ENCODE measurements at regions not wholly inside any gene's neighbourhood (a gene's known extent, or its start where the extent isn't known, plus 50 kb on each side); places are given as distances from the start of the nearest gene placed in this dataset.

DNA sequence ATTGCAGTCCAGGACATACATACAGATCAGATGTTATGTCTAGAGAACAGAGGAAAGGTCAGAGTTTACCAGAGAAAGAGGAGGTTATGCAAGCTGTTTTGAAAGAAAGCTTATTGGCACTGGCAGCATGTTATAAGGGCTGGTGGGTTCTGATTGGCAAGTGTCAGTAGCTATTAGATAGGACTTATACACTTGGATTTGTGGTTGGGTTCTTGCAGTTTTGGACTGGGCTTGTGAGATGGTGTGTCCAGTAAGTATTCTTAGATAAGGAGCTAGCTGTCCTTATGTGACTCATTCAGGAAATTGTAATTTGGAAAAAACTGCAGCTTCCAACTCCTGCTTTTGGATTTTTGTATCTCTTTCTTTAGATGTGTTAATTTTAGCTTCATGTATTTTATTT is 130.7 kb upstream of the NAMPT start:
- H3K36me3 ChIP-seq (ENCODE audit: control insufficient read depth in 4 of 4, insufficient read depth in 4 of 4, low read length in 4 of 4), result no peaks in the 10 kb centered on the region
- no peaks in the 10 kb centered on the region for H3K27me3 ChIP-seq (ENCODE audit: control insufficient read depth in 3 of 3, insufficient read depth in 3 of 3, low read length in 2 of 3)
- ATAC-seq (ENCODE audit: insufficient read depth, low FRiP score) (no peak), DNase-seq (no peak)
- H3K4me3 ChIP-seq, result no peak overlapping the region
- H3K27ac ChIP-seq (ENCODE audit: low read depth in 1 of 2, low read length in 1 of 2), result no peak overlapping the region
- no peak for TF ChIP-seq CTCF (IDR thresholded peaks at IDR 0.05; ENCODE audit: control extremely low read depth, extremely low read depth)
- H3K9ac ChIP-seq (ENCODE audit: insufficient read depth in 1 of 2, low read length in 2 of 2), result no peak overlapping the region
- peaks cover 0 to 10% (median 0%) of the 10 kb centered on the region in 5 donors for H3K4me1 ChIP-seq (ENCODE audit: control insufficient read depth in 5 of 5, insufficient read depth in 5 of 5, low read length in 5 of 5)
- H3K9me3 ChIP-seq (ENCODE audit: control insufficient read depth in 4 of 4, insufficient read depth in 3 of 4, low read length in 3 of 4), result no peaks in the 10 kb centered on the region

DNA sequence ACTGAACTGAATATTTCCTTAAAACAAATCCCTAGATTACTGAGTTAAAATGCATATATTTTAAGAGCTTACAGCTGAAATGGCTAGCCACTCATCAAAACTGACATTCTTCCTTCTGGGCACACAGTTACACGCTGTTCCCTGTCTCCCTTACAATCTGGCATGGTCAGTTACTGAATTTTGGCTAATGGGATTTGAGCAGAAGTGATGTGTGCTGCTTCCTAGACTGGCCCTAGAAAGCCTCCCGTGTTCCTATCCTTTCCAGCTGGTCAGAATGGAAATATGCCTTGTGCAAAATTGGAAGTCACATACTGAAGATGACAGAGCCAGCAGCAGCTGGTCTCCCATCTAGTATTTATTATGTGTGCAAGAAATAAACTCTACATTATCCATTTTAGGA is 128.7 kb upstream of the NAMPT start:
- Histone ChIP-seq H3K27ac (ENCODE audit: low read depth in 1 of 2, low read length in 1 of 2) (no peak overlapping the region), H3K9ac (ENCODE audit: insufficient read depth in 1 of 2, low read length in 2 of 2) (no peak overlapping the region), H3K36me3 (ENCODE audit: control insufficient read depth in 4 of 4, insufficient read depth in 4 of 4, low read length in 4 of 4) (no peaks in the 10 kb centered on the region), H3K27me3 (ENCODE audit: control insufficient read depth in 3 of 3, insufficient read depth in 3 of 3, low read length in 2 of 3) (peaks cover 0 to 3% (median 2%) of the 10 kb centered on the region in 3 donors), H3K9me3 (ENCODE audit: control insufficient read depth in 4 of 4, insufficient read depth in 3 of 4, low read length in 3 of 4) (no peaks in the 10 kb centered on the region), H3K4me1 (ENCODE audit: control insufficient read depth in 5 of 5, insufficient read depth in 5 of 5, low read length in 5 of 5) (no peaks in the 10 kb centered on the region), H3K4me3 (no peak overlapping the region)
- WGBS, 2 donors, result 79 to 83% methylated on average over 2 of the region's 2 CpGs
- ATAC-seq (ENCODE audit: insufficient read depth, low FRiP score) (no peak), DNase-seq (no peak)
- no peak for TF ChIP-seq CTCF (IDR thresholded peaks at IDR 0.05; ENCODE audit: control extremely low read depth, extremely low read depth)

DNA sequence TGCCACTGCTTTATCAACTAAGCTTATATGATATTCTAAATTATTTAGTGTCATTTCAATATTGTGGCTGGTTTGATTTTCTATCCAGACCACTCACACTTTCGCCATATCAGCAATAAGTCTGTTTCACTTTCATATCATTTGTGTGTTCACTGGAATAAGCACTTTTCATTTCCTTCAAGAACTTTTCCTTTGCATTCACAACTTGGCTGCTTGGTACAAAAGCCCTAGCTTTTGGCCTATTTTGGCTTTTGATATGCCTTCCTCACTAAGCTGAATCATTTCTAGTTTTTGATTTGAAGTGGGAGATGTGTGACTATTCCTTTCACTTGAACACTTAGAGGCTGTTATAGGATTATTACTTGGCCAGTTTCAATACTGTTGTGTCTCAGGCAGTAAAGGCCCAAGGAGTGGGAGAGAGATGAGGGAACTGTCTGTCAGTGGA is 120.9 kb upstream of the NAMPT start:
- no peaks in the 10 kb centered on the region for H3K36me3 ChIP-seq (ENCODE audit: control insufficient read depth in 4 of 4, insufficient read depth in 4 of 4, low read length in 4 of 4)
- peaks cover 0 to 3% (median 2%) of the 10 kb centered on the region in 3 donors for H3K27me3 ChIP-seq (ENCODE audit: control insufficient read depth in 3 of 3, insufficient read depth in 3 of 3, low read length in 2 of 3)
- no peaks in the 10 kb centered on the region for H3K4me1 ChIP-seq (ENCODE audit: control insufficient read depth in 5 of 5, insufficient read depth in 5 of 5, low read length in 5 of 5)
- H3K27ac ChIP-seq (ENCODE audit: low read depth in 1 of 2, low read length in 1 of 2), result no peak overlapping the region
- TF ChIP-seq CTCF (IDR thresholded peaks at IDR 0.05; ENCODE audit: control extremely low read depth, extremely low read depth), result no peak
- H3K9ac ChIP-seq (ENCODE audit: insufficient read depth in 1 of 2, low read length in 2 of 2), result no peak overlapping the region
- ATAC-seq (ENCODE audit: insufficient read depth, low FRiP score) (no peak), DNase-seq (no peak)
- no peaks in the 10 kb centered on the region for H3K9me3 ChIP-seq (ENCODE audit: control insufficient read depth in 4 of 4, insufficient read depth in 3 of 4, low read length in 3 of 4)
- no peak overlapping the region for H3K4me3 ChIP-seq
- WGBS, 2 donors, result 0% methylated on average over 1 of the region's 1 CpG

DNA sequence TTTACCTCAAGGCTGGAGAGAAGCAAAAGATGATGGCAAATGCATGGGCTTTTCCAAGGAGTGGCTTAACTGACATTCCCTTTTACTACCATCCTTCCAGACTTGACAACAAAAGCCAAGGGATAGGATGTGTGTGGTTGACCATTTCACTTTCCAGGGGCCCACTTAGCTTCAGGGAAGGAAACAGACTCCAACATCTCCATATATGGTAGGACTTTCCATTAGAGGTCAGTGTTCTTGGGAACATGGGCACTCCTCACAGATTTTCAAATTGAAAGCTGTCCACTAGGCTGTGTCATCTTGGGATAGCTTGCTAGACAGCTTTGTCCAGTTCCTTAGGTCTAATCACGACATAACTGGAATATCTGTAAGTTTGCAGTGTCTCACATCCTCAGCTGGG is 118.1 kb upstream of the NAMPT start:
- no peaks in the 10 kb centered on the region for H3K9me3 ChIP-seq (ENCODE audit: control insufficient read depth in 4 of 4, insufficient read depth in 3 of 4, low read length in 3 of 4)
- no peak for ATAC-seq (ENCODE audit: insufficient read depth, low FRiP score)
- H3K27me3 ChIP-seq (ENCODE audit: control insufficient read depth in 3 of 3, insufficient read depth in 3 of 3, low read length in 2 of 3), result no peaks in the 10 kb centered on the region
- DNase-seq, result no peak
- no peaks in the 10 kb centered on the region for H3K36me3 ChIP-seq (ENCODE audit: control insufficient read depth in 4 of 4, insufficient read depth in 4 of 4, low read length in 4 of 4)
- no peak overlapping the region for H3K4me3 ChIP-seq
- no peak overlapping the region for H3K9ac ChIP-seq (ENCODE audit: insufficient read depth in 1 of 2, low read length in 2 of 2)
- 92 to 94% methylated on average over 1 of the region's 1 CpG for WGBS, 2 donors
- H3K4me1 ChIP-seq (ENCODE audit: control insufficient read depth in 5 of 5, insufficient read depth in 5 of 5, low read length in 5 of 5), result no peaks in the 10 kb centered on the region
- TF ChIP-seq CTCF (IDR thresholded peaks at IDR 0.05; ENCODE audit: control extremely low read depth, extremely low read depth), result no peak
- no peak overlapping the region for H3K27ac ChIP-seq (ENCODE audit: low read depth in 1 of 2, low read length in 1 of 2)

Data from lung (tissue), 11 donors.